Liver (tissue), 6 donors: ENCODE measurements at regions not wholly inside any gene's neighbourhood (a gene's known extent, or its start where the extent isn't known, plus 50 kb on each side); places are given as distances from the start of the nearest gene placed in this dataset.
"Not testable (repeated sequence)": the region's sequence is repeated elsewhere in the genome, so short reads cannot be mapped to it uniquely, and the experiment has no call there.

ENCODE experiments used
- DNase-seq: peaks from one replicate; pipeline ENCODE4 v3.0.0-alpha.2; 2017; ENCODE audit warnings: low spot score
- H3K27ac ChIP-seq, 2 donors: one replicate each; pipeline ENCODE4 v1.7.0; 2013; ENCODE audit warnings: inconsistent platforms in 2 of 2, low read length in 2 of 2, control low read depth in 1 of 2, low read depth in 1 of 2, mild to moderate bottlenecking in 1 of 2
- H3K27me3 ChIP-seq, 4 donors: one replicate each; pipeline versions ENCODE4 v1.6.1 to v1.7.0; 2013; ENCODE audit warnings: low read length in 3 of 4, inconsistent platforms in 1 of 4, mild to moderate bottlenecking in 1 of 4, moderate library complexity in 1 of 4; ENCODE audit not compliant: control insufficient read depth in 4 of 4, insufficient read depth in 4 of 4
- H3K36me3 ChIP-seq, 4 donors: one replicate each; pipeline versions ENCODE4 v1.6.1 to v1.7.0; 2013; ENCODE audit warnings: low read length in 3 of 4, mild to moderate bottlenecking in 3 of 4, low read depth in 1 of 4, moderate library complexity in 1 of 4; ENCODE audit not compliant: control insufficient read depth in 4 of 4, insufficient read depth in 3 of 4
- H3K4me1 ChIP-seq, 4 donors: one replicate each; pipeline versions ENCODE4 v1.6.1 to v1.7.0; 2013; ENCODE audit warnings: low read length in 3 of 4, mild to moderate bottlenecking in 3 of 4, moderate library complexity in 1 of 4; ENCODE audit not compliant: control insufficient read depth in 4 of 4, insufficient read depth in 4 of 4
- H3K4me3 ChIP-seq, 3 donors: one replicate each; pipeline versions ENCODE4 v1.6.1 to v1.7.0; 2013; ENCODE audit warnings: low read length in 3 of 3, control low read depth in 1 of 3, low read depth in 1 of 3, mild to moderate bottlenecking in 1 of 3
- H3K9ac ChIP-seq, 2 donors: one replicate each; pipeline ENCODE4 v1.7.0; 2013; ENCODE audit warnings: low read length in 2 of 2, mild to moderate bottlenecking in 2 of 2, moderate library complexity in 2 of 2, control low read depth in 1 of 2, low read depth in 1 of 2
- H3K9me3 ChIP-seq, 4 donors: one replicate each; pipeline versions ENCODE4 v1.6.1 to v1.7.0; 2013; ENCODE audit warnings: low read length in 3 of 4; ENCODE audit not compliant: control insufficient read depth in 4 of 4
- WGBS: extraction: QIAGEN DNeasy Blood & Tissue Kit; methylation state at CpG from one replicate; pipeline ENCODE4 v1.1.7; 2013; 5-methylcytosine and 5-hydroxymethylcytosine counted together
- donor health status: healthy.
- donor health status: healthy.
- donor health status: healthy.

- DNase-seq, H3K9ac ChIP-seq, H3K4me3 ChIP-seq, H3K9me3 ChIP-seq, H3K27ac ChIP-seq, H3K36me3 ChIP-seq, H3K27me3 ChIP-seq, H3K4me1 ChIP-seq: not testable (repeated sequence)
These were observed 942.6 kb upstream of the ADAMTS5 start for GRCh38 chr21:27909487-27909886.

DNA sequence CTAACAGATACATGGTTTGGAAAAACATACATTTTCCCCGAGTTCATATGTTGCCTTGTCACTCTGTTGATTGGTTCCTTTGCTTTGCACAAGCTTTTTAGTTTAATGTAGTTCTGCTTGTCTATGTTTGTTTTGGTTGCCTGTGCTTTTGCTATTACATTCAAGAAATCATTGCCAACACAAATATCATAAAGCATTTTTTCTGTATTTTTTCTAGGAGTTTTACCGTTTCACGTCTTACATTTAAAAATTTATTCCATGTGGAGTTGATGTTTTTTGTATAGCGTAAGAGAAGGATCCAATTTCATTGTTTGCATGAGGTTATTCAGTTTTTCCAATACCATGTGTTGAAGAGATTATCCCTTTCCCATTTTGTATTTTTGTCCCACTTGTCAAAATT is 941.9 kb upstream of the ADAMTS5 start:
- H3K27me3 ChIP-seq, H3K4me3 ChIP-seq, H3K9ac ChIP-seq, H3K9me3 ChIP-seq, DNase-seq, H3K36me3 ChIP-seq, H3K4me1 ChIP-seq, H3K27ac ChIP-seq: not testable (repeated sequence)
- WGBS, result 87% methylated on average over 4 of the region's 4 CpGs

GRCh38 chr21:27902904-27903303 is 936.0 kb upstream of the ADAMTS5 start:
- not testable (repeated sequence) for H3K27me3 ChIP-seq, H3K27ac ChIP-seq, H3K4me1 ChIP-seq, H3K9me3 ChIP-seq, H3K4me3 ChIP-seq, DNase-seq, H3K36me3 ChIP-seq, H3K9ac ChIP-seq
- 79% methylated on average over 2 of the region's 2 CpGs for WGBS

- not testable (repeated sequence) for H3K4me1 ChIP-seq, H3K9ac ChIP-seq, H3K27ac ChIP-seq, H3K36me3 ChIP-seq, H3K9me3 ChIP-seq, H3K27me3 ChIP-seq, H3K4me3 ChIP-seq, DNase-seq
- WGBS, result 95% methylated on average over 2 of the region's 3 CpGs
These were observed 926.7 kb upstream of the ADAMTS5 start for GRCh38 chr21:27893619-27894018.

- not testable (repeated sequence) for H3K4me3 ChIP-seq, DNase-seq, H3K9me3 ChIP-seq, H3K27me3 ChIP-seq, H3K4me1 ChIP-seq, H3K36me3 ChIP-seq, H3K9ac ChIP-seq, H3K27ac ChIP-seq
- WGBS, result 69% methylated on average over 4 of the region's 4 CpGs
These were observed 924.6 kb upstream of the ADAMTS5 start for GRCh38 chr21:27891495-27891894.

GRCh38 chr21:27887808-27888455 is 921.0 kb upstream of the ADAMTS5 start:
- not testable (repeated sequence) for DNase-seq, H3K27ac ChIP-seq, H3K36me3 ChIP-seq, H3K4me3 ChIP-seq, H3K27me3 ChIP-seq, H3K9ac ChIP-seq, H3K9me3 ChIP-seq, H3K4me1 ChIP-seq
- 91% methylated on average over 1 of the region's 1 CpG for WGBS
